HEK293T (cell line): ENCODE measurements at regions not wholly inside any gene's neighbourhood (a gene's known extent, or its start where the extent isn't known, plus 50 kb on each side); places are given as distances from the start of the nearest gene placed in this dataset.

Experiments used
- CTCF ChIA-PET: fragments of 350-600 bp; formaldehyde crosslinking; extraction: SDS; loops from one replicate; lab custom pipeline; 2021; ENCODE audit warnings: antibody characterized with exemption, inconsistent platforms; lab: Yijun Ruan, JAX
- POLR2A ChIA-PET: fragments of 350-600 bp; formaldehyde crosslinking; extraction: SDS; loops from one replicate; lab custom pipeline; 2020; ENCODE audit warnings: antibody characterized with exemption, inconsistent platforms; lab: Yijun Ruan, JAX
- DNase-seq: peaks from one replicate; pipeline ENCODE4 v3.0.0; 2012; ENCODE audit warnings: mixed read lengths; ENCODE audit errors: extremely low spot score
- ARNT ChIP-seq: fragments of 450-650 bp; IDR thresholded peaks from 2 replicates; pipeline ENCODE4 v1.6.1; 2017; ENCODE audit warnings: mild to moderate bottlenecking
- BHLHE40 ChIP-seq: fragments of 450-650 bp; IDR thresholded peaks from 2 replicates; pipeline ENCODE4 v1.6.1; 2016; ENCODE audit warnings: mild to moderate bottlenecking, moderate library complexity, borderline replicate concordance
- CTBP1 ChIP-seq: fragments of 450-650 bp; IDR thresholded peaks from 2 replicates; pipeline ENCODE4 v1.6.1; 2016; ENCODE audit warnings: borderline replicate concordance
- ELF4 ChIP-seq: fragments of 450-650 bp; IDR thresholded peaks from 2 replicates; pipeline ENCODE4 v1.6.1; 2017; ENCODE audit warnings: antibody characterized with exemption
- FOXA1 ChIP-seq: fragments of 450-650 bp; IDR thresholded peaks from 2 replicates; pipeline ENCODE4 v1.6.1; 2016; ENCODE audit warnings: mild to moderate bottlenecking
- FOXK2 ChIP-seq: fragments of 450-650 bp; IDR thresholded peaks from 2 replicates; pipeline ENCODE4 v1.6.1; 2016; ENCODE audit warnings: mild to moderate bottlenecking
- FOXM1 ChIP-seq: fragments of 450-650 bp; IDR thresholded peaks from 2 replicates; pipeline ENCODE4 v1.6.1; 2017; ENCODE audit warnings: mild to moderate bottlenecking, borderline replicate concordance
- HDGF ChIP-seq: fragments of 450-650 bp; IDR thresholded peaks from 2 replicates; pipeline ENCODE4 v1.6.1; 2017; ENCODE audit warnings: antibody characterized with exemption, borderline replicate concordance
- L3MBTL2 ChIP-seq: fragments of 450-650 bp; conservative IDR thresholded peaks from 2 replicates; pipeline ENCODE4 v1.6.1; 2016; ENCODE audit warnings: mild to moderate bottlenecking
- LEF1 ChIP-seq: fragments of 450-650 bp; IDR thresholded peaks from 2 replicates; pipeline ENCODE4 v1.6.1; 2017; ENCODE audit warnings: mild to moderate bottlenecking, borderline replicate concordance
- NFRKB ChIP-seq: fragments of 450-650 bp; IDR thresholded peaks from 2 replicates; pipeline ENCODE4 v1.6.1; 2016; ENCODE audit warnings: mild to moderate bottlenecking, moderate library complexity
- SP1 ChIP-seq: fragments of 450-650 bp; IDR thresholded peaks from 2 replicates; pipeline ENCODE4 v1.6.1; 2017
- SUZ12 ChIP-seq: fragments of 450-650 bp; IDR thresholded peaks from 2 replicates; pipeline ENCODE4 v1.6.1; 2016; ENCODE audit warnings: mild to moderate bottlenecking
- TARDBP ChIP-seq: fragments of 450-650 bp; IDR thresholded peaks from 2 replicates; pipeline ENCODE4 v1.6.1; 2016
- ZNF384 ChIP-seq: fragments of 450-650 bp; IDR thresholded peaks from 2 replicates; pipeline ENCODE4 v1.6.1; 2016
- TF ChIP-seq, protein P1 (sequence below): fragments of 450-650 bp; IDR thresholded peaks from 2 replicates; pipeline ENCODE4 v1.6.1; 2016

DNA sequence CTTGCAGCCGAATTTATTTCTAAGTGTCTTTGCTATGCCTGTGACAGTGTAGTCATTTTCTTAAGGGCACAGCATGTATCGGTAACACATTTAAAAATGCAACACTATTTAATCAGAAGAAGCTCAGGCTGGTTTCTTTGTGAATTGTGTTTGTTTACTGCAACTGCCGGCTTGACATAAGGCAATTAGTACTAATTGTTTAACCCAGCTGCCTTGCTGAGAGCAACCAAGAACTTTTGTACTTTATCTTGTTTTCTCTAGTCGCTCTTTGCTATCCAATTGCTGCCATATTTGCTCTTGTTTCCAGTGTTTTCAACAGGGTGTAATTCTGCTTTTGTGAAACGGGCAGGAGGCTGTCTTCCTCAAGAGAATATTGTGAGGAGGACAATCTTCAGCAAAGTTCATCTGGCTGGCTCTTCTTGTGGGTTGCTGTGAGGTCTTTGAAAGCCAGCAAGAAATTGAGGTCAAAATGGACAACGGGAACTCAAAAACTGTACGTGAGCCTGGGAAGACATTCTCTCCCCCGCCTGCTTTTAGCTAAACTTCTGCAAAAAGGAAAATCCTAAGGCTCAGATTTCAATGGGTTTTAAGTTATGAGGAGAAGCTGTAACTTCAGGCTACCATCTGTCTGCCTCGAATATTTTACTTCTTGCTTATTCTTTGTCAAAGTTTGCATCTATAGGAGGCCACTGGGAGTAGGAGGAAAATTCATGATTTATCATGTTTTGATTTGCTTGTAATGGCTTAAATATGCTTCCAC lies 75.8 kb upstream of the TSHZ3 start:
- no peak for DNase-seq
- CTCF ChIA-PET = interaction anchor here (0.7 kb wide), 1 partner anchor 261 kb away, joined by 3 read pairs; no protein-coding TSS in a partner anchor
- no peak for TF ChIP-seq BHLHE40
- TF ChIP-seq ARNT = no peak
- no peak for TF ChIP-seq L3MBTL2
- no peak for TF ChIP-seq SP1
- no peak for TF ChIP-seq FOXM1
- no peak for TF ChIP-seq ELF4
- no peak for TF ChIP-seq FOXA1
- no peak for TF ChIP-seq FOXK2
- TF ChIP-seq CTBP1 = no peak
- no peak for TF ChIP-seq HDGF
- TF ChIP-seq, protein P1, sequence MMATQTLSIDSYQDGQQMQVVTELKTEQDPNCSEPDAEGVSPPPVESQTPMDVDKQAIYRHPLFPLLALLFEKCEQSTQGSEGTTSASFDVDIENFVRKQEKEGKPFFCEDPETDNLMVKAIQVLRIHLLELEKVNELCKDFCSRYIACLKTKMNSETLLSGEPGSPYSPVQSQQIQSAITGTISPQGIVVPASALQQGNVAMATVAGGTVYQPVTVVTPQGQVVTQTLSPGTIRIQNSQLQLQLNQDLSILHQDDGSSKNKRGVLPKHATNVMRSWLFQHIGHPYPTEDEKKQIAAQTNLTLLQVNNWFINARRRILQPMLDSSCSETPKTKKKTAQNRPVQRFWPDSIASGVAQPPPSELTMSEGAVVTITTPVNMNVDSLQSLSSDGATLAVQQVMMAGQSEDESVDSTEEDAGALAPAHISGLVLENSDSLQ = no peak
- TF ChIP-seq ZNF384 = no peak
- TF ChIP-seq SUZ12 = no peak
- TF ChIP-seq TARDBP = no peak
- TF ChIP-seq LEF1 = no peak
- no peak for TF ChIP-seq NFRKB
- POLR2A ChIA-PET = no interaction called here

DNA sequence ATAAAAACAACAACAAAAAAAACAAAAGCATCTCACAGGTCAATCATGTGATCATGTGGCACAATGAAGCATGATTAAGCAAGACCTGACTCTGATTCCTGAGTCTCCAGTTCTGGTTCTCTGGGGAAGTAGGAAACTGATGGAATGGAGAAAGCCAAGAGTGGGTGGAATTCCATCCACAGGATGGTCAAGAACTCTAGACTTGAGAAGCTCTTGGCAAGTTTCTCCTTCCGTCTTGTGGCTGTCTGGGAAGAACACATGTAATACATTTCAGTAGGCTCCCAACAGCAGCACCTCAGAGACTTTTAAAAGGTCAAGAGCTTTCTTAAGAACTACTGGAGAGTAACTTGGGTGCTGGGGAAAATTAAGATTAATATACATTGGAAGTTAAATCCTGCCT lies 78.6 kb upstream of the TSHZ3 start:
- CTCF ChIA-PET = interaction anchor here (0.6 kb wide), 1 partner anchor 95 kb away, joined by 3 read pairs; no protein-coding TSS in a partner anchor
- POLR2A ChIA-PET = no interaction called here
- TF ChIP-seq FOXK2 (no peak), NFRKB (no peak), L3MBTL2 (no peak), TARDBP (no peak), SUZ12 (no peak), HDGF (no peak), LEF1 (no peak), FOXA1 (no peak), FOXM1 (no peak), CTBP1 (no peak), ZNF384 (no peak), ARNT (no peak), BHLHE40 (no peak), ELF4 (no peak), SP1 (no peak)
- TF ChIP-seq, protein P1 = no peak
- DNase-seq = no peak

DNA sequence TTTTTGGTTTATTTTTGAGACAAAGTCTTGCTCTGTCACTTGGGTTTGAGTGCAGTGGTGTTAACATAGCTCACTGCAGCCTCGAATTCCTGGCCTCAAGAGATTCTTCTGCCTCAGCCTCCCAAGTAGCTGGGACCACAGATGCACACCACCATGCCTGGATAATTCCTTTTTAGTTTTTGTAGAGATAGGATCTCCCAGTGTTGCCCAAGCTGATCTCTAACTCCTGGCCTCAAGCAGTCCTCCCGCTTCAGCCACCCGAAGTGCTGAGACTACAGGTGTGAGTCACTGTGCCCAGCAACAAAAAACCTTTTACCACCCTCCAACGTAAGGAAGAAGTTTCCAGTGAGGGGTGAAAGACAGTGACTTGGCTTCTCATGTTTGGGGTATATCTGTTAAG lies 81.1 kb upstream of the TSHZ3 start:
- ChIA-PET POLR2A (no interaction called here), CTCF (no interaction called here)
- DNase-seq = no peak
- TF ChIP-seq FOXA1 (no peak), NFRKB (no peak), TARDBP (no peak), BHLHE40 (no peak)

DNA sequence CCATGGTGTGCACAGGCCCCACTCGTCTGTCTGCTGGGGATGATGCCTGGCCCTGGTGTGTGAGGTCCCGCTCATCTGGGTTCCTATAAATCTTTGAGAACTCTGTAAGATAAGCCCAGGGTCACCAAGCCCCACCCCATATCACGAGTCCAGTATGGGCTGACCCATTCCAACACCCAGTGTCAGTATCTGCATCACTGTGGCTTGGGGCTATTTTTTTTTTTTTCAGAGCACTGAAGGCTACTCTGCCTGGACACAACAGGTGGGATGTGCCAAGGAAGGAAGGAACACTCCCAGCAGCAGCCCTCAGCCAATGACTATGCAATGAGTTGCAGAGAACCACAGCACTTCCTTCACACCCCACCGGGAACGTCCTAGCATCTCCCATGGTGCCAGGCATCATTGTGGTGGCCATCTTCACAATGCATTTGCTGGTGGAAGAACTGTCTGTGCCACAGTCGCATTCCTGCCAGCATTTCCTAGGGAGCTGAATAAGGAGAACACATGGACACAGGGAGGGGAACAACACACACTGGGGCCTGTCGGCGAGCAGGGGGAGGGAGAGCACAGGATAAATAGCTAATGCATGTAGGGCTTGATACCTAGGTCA lies 83.1 kb upstream of the TSHZ3 start:
- POLR2A ChIA-PET = no interaction called here
- TF ChIP-seq ZNF384 (no peak), SUZ12 (no peak), FOXM1 (no peak), FOXA1 (no peak), NFRKB (no peak), TARDBP (no peak), FOXK2 (no peak), L3MBTL2 (no peak), BHLHE40 (no peak), HDGF (no peak), LEF1 (no peak), CTBP1 (no peak), ELF4 (no peak)
- TF ChIP-seq, protein P1 = no peak
- CTCF ChIA-PET = no interaction called here
- DNase-seq = no peak

DNA sequence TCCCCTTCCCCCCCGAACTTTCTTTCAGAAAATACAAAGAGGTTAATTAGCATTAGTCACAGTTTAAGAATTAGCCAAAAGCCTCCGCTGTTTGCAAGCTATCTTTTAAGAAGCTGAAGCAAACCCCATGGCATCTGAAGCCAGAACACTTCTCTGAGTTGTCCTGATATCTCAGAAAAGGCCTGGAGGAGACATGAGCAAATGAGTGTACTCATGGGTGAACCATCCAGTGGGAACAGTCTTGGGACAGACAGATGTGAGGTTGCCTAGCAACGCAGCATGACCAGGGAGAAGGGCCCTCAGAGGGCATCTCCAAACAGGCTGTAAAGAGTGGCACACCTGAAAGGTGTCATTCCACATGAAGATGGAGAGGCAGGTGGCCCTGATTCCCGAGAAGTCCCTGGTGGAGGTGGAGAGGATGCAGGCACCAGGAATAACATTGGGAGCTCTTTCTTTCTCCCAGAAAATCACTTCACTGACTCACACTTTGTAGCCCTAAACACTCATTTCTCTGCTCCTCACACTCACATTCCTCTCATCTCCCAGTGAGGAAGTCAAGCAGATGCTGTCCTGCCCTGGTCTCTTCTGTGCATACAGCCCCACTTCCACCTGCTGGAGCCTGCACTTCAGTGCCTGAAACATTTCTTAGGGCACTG lies 87.0 kb upstream of the TSHZ3 start:
- TF ChIP-seq LEF1 = no peak
- TF ChIP-seq TARDBP = no peak
- TF ChIP-seq BHLHE40 = no peak
- TF ChIP-seq ZNF384 = no peak
- no peak for TF ChIP-seq FOXK2
- no peak for TF ChIP-seq FOXM1
- TF ChIP-seq NFRKB = no peak
- TF ChIP-seq, protein P1 = no peak
- no peak for TF ChIP-seq SP1
- TF ChIP-seq HDGF = no peak
- ChIA-PET POLR2A (no interaction called here), CTCF (no interaction called here)
- no peak for DNase-seq
